ENCODE measurements at regions not wholly inside any gene's neighbourhood (a gene's known extent, or its start where the extent isn't known, plus 50 kb on each side); places are given as distances from the start of the nearest gene placed in this dataset.
A peak's percentile ranks its signal among the peaks of the same experiment; 100 is the strongest.

DNA sequence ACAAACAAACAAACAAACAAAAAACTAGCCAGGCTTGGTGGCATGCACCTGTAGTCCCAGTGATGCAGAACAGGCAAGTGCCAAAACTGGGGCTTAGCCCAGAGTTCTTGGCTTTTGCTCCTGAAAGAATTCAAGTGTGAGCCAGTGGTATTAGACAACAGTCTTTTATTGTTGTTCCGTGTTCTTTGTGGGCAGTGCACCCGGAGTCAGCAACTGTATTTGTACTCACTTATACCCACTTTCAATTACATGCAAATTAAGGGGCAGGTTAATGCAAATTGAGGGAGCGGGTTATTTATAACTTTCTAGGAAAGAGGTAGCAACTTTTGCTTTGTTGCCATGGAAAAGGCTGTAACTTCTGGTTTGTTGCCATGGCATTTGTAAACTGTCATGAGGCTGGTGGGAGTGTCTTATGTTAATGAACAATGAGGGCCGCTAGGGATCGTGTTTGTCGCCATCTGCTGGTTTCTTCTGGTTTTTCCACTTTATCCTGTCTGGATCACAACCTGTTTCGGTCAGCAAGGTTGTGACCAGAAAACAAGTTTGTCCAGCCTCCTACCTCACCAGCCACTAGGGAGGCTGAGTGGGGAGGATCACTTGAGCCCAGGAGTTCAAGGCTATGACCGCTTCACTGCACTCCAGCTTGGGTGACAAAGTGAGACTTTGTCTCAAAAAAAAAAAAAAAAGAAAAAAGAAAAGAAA lies 88.8 kb upstream of the ESX1 start (continued):
- no peak for TF ChIP-seq SP140L (CRISPR knock-in tag; IDR thresholded peaks at IDR 0.05; ENCODE audit: borderline replicate concordance)
- TF ChIP-seq, protein P1, sequence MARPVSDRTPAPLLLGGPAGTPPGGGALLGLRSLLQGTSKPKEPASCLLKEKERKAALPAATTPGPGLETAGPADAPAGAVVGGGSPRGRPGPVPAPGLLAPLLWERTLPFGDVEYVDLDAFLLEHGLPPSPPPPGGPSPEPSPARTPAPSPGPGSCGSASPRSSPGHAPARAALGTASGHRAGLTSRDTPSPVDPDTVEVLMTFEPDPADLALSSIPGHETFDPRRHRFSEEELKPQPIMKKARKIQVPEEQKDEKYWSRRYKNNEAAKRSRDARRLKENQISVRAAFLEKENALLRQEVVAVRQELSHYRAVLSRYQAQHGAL (CRISPR knock-in tag; IDR thresholded peaks at IDR 0.05; ENCODE audit: not compliant biosample characterization), result no peak
- no peak for TF ChIP-seq MATR3 (CRISPR knock-in tag; IDR thresholded peaks at IDR 0.05)
- TF ChIP-seq, protein P2, sequence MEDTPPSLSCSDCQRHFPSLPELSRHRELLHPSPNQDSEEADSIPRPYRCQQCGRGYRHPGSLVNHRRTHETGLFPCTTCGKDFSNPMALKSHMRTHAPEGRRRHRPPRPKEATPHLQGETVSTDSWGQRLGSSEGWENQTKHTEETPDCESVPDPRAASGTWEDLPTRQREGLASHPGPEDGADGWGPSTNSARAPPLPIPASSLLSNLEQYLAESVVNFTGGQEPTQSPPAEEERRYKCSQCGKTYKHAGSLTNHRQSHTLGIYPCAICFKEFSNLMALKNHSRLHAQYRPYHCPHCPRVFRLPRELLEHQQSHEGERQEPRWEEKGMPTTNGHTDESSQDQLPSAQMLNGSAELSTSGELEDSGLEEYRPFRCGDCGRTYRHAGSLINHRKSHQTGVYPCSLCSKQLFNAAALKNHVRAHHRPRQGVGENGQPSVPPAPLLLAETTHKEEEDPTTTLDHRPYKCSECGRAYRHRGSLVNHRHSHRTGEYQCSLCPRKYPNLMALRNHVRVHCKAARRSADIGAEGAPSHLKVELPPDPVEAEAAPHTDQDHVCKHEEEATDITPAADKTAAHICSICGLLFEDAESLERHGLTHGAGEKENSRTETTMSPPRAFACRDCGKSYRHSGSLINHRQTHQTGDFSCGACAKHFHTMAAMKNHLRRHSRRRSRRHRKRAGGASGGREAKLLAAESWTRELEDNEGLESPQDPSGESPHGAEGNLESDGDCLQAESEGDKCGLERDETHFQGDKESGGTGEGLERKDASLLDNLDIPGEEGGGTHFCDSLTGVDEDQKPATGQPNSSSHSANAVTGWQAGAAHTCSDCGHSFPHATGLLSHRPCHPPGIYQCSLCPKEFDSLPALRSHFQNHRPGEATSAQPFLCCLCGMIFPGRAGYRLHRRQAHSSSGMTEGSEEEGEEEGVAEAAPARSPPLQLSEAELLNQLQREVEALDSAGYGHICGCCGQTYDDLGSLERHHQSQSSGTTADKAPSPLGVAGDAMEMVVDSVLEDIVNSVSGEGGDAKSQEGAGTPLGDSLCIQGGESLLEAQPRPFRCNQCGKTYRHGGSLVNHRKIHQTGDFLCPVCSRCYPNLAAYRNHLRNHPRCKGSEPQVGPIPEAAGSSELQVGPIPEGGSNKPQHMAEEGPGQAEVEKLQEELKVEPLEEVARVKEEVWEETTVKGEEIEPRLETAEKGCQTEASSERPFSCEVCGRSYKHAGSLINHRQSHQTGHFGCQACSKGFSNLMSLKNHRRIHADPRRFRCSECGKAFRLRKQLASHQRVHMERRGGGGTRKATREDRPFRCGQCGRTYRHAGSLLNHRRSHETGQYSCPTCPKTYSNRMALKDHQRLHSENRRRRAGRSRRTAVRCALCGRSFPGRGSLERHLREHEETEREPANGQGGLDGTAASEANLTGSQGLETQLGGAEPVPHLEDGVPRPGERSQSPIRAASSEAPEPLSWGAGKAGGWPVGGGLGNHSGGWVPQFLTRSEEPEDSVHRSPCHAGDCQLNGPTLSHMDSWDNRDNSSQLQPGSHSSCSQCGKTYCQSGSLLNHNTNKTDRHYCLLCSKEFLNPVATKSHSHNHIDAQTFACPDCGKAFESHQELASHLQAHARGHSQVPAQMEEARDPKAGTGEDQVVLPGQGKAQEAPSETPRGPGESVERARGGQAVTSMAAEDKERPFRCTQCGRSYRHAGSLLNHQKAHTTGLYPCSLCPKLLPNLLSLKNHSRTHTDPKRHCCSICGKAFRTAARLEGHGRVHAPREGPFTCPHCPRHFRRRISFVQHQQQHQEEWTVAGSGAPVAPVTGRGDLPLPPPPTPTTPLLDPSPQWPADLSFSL (CRISPR knock-in tag; IDR thresholded peaks at IDR 0.05), result no peak
- 0 out of 2 replicates have a peak, but pooled peaks have one; percentile 29 for TF ChIP-seq BCL6 (CRISPR knock-in tag; IDR thresholded peaks at IDR 0.05)
- no peak for TF ChIP-seq ATF7-NPFF (CRISPR knock-in tag; IDR thresholded peaks at IDR 0.05; ENCODE audit: low read depth)
- TF ChIP-seq ETV5 (CRISPR knock-in tag; IDR thresholded peaks at IDR 0.05; ENCODE audit: borderline replicate concordance), result no peak
- TF ChIP-seq, protein P3, sequence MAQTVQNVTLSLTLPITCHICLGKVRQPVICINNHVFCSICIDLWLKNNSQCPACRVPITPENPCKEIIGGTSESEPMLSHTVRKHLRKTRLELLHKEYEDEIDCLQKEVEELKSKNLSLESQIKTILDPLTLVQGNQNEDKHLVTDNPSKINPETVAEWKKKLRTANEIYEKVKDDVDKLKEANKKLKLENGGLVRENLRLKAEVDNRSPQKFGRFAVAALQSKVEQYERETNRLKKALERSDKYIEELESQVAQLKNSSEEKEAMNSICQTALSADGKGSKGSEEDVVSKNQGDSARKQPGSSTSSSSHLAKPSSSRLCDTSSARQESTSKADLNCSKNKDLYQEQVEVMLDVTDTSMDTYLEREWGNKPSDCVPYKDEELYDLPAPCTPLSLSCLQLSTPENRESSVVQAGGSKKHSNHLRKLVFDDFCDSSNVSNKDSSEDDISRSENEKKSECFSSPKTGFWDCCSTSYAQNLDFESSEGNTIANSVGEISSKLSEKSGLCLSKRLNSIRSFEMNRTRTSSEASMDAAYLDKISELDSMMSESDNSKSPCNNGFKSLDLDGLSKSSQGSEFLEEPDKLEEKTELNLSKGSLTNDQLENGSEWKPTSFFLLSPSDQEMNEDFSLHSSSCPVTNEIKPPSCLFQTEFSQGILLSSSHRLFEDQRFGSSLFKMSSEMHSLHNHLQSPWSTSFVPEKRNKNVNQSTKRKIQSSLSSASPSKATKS (CRISPR knock-in tag; IDR thresholded peaks at IDR 0.05), result no peak
- TF ChIP-seq MXI1 (IDR thresholded peaks at IDR 0.05; ENCODE audit: borderline replicate concordance, low read depth, low read length), result peak; percentile 48; the same call in 1 of the 3 replicates
- no peak for TF ChIP-seq ZNF331 (CRISPR knock-in tag; IDR thresholded peaks at IDR 0.05)
- TF ChIP-seq, protein P4, sequence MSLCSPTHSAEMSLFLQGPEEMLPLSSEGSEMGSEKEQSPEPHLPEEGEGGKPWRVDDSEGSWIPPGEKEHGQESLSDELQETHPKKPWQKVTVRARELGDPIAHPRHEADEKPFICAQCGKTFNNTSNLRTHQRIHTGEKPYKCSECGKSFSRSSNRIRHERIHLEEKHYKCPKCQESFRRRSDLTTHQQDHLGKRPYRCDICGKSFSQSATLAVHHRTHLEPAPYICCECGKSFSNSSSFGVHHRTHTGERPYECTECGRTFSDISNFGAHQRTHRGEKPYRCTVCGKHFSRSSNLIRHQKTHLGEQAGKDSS (CRISPR knock-in tag; IDR thresholded peaks at IDR 0.05; ENCODE audit: borderline replicate concordance, low read depth), result no peak
- no peak for TF ChIP-seq ZNF850 (CRISPR knock-in tag; conservative IDR thresholded peaks at IDR 0.05)
- TF ChIP-seq FOSL1 (CRISPR knock-in tag; IDR thresholded peaks at IDR 0.05; ENCODE audit: borderline replicate concordance), result no peak
- TF ChIP-seq ZNF629 (CRISPR knock-in tag; conservative IDR thresholded peaks at IDR 0.05), result no peak
- no peak for TF ChIP-seq ZMYM4 (CRISPR knock-in tag; IDR thresholded peaks at IDR 0.05)
- no peak for TF ChIP-seq ZBTB3 (CRISPR knock-in tag; IDR thresholded peaks at IDR 0.05; ENCODE audit: borderline replicate concordance, low read depth)
- TF ChIP-seq TAF15 (IDR thresholded peaks at IDR 0.05; ENCODE audit: low read depth, low read length, poor library complexity, severe bottlenecking), result no peak
- no peak for TF ChIP-seq SMARCE1 (IDR thresholded peaks at IDR 0.05; ENCODE audit: borderline replicate concordance)
- TF ChIP-seq RFX3 (CRISPR knock-in tag; IDR thresholded peaks at IDR 0.05), result peak; percentile 62
- no peak for TF ChIP-seq RFXAP (CRISPR knock-in tag; IDR thresholded peaks at IDR 0.05; ENCODE audit: borderline replicate concordance)
